ENCODE measurements at regions not wholly inside any gene's neighbourhood (a gene's known extent, or its start where the extent isn't known, plus 50 kb on each side); places are given as distances from the start of the nearest gene placed in this dataset.

DNA sequence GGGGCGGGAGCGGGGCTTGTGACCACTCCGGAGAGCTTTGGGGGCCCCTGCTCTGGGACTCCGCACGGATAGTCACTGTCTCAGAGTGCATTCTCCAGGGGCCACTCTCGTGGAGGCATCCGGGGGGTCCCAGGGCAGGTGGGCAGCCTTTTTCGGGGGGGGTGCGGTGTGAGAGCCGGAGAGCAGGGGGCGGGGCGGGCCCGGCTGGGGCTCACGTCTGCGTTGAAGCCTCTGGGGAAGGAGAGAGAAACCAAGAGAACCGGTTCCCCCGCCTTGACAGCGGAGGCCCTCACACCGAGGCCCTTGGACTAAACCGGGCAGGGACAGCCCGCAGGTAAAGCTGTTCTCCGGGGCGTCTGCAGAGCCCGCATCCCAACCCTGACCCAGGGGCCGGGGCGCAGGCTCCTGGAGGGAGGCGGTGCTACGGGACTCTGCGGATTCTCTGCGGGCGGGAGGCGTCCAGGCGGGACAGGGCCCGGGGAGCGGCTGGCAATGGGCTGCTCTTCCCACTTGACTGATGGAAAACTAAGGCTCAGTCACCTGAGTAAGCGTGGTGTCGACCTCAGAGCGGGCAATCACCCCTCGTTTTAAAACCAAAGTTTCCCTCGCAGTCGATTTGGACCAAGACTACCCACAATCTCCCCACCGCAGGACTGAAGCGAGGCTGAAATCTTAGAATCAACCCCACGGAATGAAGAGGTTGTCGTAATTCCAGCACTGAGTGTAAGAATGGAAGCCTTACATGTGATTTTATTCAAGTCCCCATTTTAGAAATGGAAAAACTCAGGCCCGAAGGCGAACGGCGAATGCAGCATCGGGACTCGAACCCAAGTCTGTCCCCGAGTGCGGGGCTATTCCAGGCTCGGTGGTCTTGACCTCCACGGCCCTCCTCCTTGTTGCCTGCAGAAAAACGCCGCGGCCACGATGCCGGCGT lies 49.6 kb upstream of the AMZ2 start:
- Histone ChIP-seq H4K8ac (ENCODE audit: low read depth, low read length) (no peak overlapping the region), H3K36me3 (ENCODE audit: control insufficient read depth in 1 of 2, insufficient read depth in 2 of 2, low read length in 2 of 2) (no peaks in the 10 kb centered on the region), H2AFZ (ENCODE audit: insufficient read depth, low read length, poor library complexity) (peak overlapping the region; percentile 27), H2BK5ac (ENCODE audit: low read depth, low read length, poor library complexity) (no peak overlapping the region), H3K79me1 (ENCODE audit: low read length) (no peaks in the 10 kb centered on the region), H3K4me3 (ENCODE audit: low read depth, low read length) (no peak overlapping the region), H3K23ac (ENCODE audit: low read length) (no peak overlapping the region), H3K18ac (ENCODE audit: low read length) (no peak overlapping the region), H3K79me2 (ENCODE audit: control insufficient read depth, insufficient read depth, low read length, poor library complexity) (no peaks in the 10 kb centered on the region), H3K27me3 (ENCODE audit: insufficient read depth, low read length) (peaks cover 40% of the 10 kb centered on the region), H2BK120ac (ENCODE audit: insufficient read depth, low read length, poor library complexity) (no peak overlapping the region), H3K4me1 (ENCODE audit: control insufficient read depth in 1 of 2, insufficient read depth in 2 of 2, low read length in 2 of 2) (peaks cover 28 to 32% of the 10 kb centered on the region in 2 experiments), H4K91ac (ENCODE audit: low read depth, low read length) (no peak overlapping the region), H3K27ac (ENCODE audit: low read depth, low read length) (no peak overlapping the region), H2BK12ac (ENCODE audit: low read length) (no peak overlapping the region), H3K4ac (ENCODE audit: low read depth, low read length) (no peak overlapping the region), H3K9me3 (ENCODE audit: insufficient read depth, low read depth, low read length) (peaks cover 15% of the 10 kb centered on the region), H3K4me2 (ENCODE audit: low read length) (peak overlapping the region; percentile 98), H3K14ac (ENCODE audit: low read length) (no peak overlapping the region), H4K12ac (ENCODE audit: low read depth, low read length) (no peak overlapping the region), H2AK5ac (ENCODE audit: low read length) (peak overlapping the region; percentile 19), H3K9ac (ENCODE audit: low read length) (no peak overlapping the region)
- WGBS (ENCODE audit: extremely low coverage, insufficient coverage, insufficient read length): no CpG with 5 or more reads among the region's 61 CpGs
- DNase-seq: peak; percentile 96
